ENCODE measurements at regions not wholly inside any gene's neighbourhood (a gene's known extent, or its start where the extent isn't known, plus 50 kb on each side); places are given as distances from the start of the nearest gene placed in this dataset.
"Not testable (repeated sequence)": the region's sequence is repeated elsewhere in the genome, so short reads cannot be mapped to it uniquely, and the experiment has no call there.

- H3K4me3 ChIP-seq (ENCODE audit: low read depth, low read length): no peak overlapping the region
- no peak for TF ChIP-seq CTCF (IDR thresholded peaks at IDR 0.05; ENCODE audit: borderline replicate concordance, insufficient read depth, low read depth, low read length)
Measured at GRCh38 chr18:11343096-11343495, 193.7 kb upstream of the PIEZO2 start.

- H3K4me3 ChIP-seq (ENCODE audit: low read depth, low read length): not testable (repeated sequence)
Measured at GRCh38 chr18:11342115-11342514, 192.7 kb upstream of the PIEZO2 start.

- H3K4me3 ChIP-seq (ENCODE audit: low read depth, low read length): no peak overlapping the region
- TF ChIP-seq CTCF (IDR thresholded peaks at IDR 0.05; ENCODE audit: borderline replicate concordance, insufficient read depth, low read depth, low read length): no peak
Measured at GRCh38 chr18:11339188-11339775, 189.9 kb upstream of the PIEZO2 start.

- no peak for TF ChIP-seq CTCF (IDR thresholded peaks at IDR 0.05; ENCODE audit: borderline replicate concordance, insufficient read depth, low read depth, low read length)
- no peak overlapping the region for H3K4me3 ChIP-seq (ENCODE audit: low read depth, low read length)
Measured at GRCh38 chr18:11336241-11336640, 186.9 kb upstream of the PIEZO2 start.

- TF ChIP-seq CTCF (IDR thresholded peaks at IDR 0.05; ENCODE audit: borderline replicate concordance, insufficient read depth, low read depth, low read length): no peak
- no peak overlapping the region for H3K4me3 ChIP-seq (ENCODE audit: low read depth, low read length)
Measured at GRCh38 chr18:11327391-11328009, 178.1 kb upstream of the PIEZO2 start.

- TF ChIP-seq CTCF (IDR thresholded peaks at IDR 0.05; ENCODE audit: borderline replicate concordance, insufficient read depth, low read depth, low read length): no peak
- H3K4me3 ChIP-seq (ENCODE audit: low read depth, low read length): no peak overlapping the region
Measured at GRCh38 chr18:11324956-11325882, 175.8 kb upstream of the PIEZO2 start.

- no peak overlapping the region for H3K4me3 ChIP-seq (ENCODE audit: low read depth, low read length)
- TF ChIP-seq CTCF (IDR thresholded peaks at IDR 0.05; ENCODE audit: borderline replicate concordance, insufficient read depth, low read depth, low read length): no peak
Measured at GRCh38 chr18:11324510-11324909, 175.1 kb upstream of the PIEZO2 start.

Data from GM12875 (cell line).